HuH-7 (cell line): ENCODE measurements at regions not wholly inside any gene's neighbourhood (a gene's known extent, or its start where the extent isn't known, plus 50 kb on each side); places are given as distances from the start of the nearest gene placed in this dataset.

Experiments
- DNase-seq: peaks from one replicate; pipeline ENCODE4 v3.0.0; 2011; ENCODE audit warnings: low spot score

DNA sequence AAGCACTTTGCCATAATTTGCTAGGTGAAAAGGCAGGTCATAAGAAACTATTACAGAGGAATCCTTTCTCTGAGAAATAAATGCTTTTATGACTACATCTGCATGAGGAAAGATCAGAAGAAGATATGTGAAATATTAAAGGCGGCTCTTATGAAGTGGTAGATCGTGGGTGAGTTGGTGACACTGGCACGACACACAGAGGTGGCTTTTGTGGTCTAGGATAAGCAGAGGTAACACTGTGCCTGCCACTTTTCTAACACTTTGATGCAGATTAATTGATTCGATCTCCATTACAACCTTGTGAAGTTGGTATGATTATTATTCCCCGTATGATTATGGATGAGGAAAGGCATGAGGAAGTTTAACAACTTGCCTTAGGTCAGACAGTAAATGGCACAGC, 60.0 kb upstream of the ELK3 start:
- DNase-seq, result no peak

DNA sequence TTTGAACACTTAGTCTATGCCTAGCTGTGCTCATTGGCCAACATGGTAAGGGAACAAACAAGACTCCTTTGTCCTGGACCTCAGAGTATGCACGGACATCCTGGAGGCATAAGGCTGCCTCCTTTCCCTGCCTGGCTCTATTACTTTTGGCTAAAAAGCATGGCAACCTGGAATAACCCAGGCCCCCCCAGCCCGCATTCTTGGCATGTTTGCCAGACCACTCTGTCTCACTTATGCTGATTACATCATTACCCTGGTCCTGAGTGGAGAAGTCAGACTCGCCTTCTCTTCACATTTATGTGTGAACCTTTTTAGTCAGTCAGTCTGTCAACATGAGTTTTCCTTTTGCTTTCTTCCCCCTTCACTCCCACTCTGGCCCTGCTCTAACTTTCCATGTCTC, 58.0 kb upstream of the ELK3 start:
- no peak for DNase-seq

DNA sequence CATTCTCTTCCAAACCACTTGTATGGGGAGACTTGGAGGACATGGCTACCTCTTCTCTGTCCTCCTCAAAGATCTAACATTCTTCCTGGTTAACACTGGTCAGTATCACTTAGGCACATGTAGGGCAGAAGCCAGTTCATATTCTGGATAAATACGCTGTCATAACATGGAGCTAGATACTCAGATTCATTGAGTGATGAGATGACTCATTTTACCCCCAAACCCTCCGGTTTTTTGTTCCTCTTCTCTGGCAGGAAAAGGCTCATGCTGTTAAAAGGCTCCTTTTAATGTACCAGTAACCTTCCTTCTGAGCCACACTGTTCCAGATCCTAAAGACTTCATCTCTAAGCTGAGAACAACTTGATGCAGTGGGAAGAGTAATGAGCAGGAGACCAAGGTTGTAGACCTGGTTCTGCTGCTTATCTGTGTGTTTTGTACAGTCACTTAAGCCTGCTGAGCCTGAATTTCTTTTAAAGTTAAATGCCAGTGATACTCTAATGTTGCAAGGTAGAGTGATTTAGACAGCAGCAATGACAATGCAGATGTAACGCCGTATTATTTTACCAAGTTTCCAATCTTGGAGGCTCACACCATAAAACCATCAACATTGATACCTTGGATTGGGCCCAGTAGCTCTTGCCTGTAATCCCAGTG, 57.3 kb upstream of the ELK3 start:
- no peak for DNase-seq

DNA sequence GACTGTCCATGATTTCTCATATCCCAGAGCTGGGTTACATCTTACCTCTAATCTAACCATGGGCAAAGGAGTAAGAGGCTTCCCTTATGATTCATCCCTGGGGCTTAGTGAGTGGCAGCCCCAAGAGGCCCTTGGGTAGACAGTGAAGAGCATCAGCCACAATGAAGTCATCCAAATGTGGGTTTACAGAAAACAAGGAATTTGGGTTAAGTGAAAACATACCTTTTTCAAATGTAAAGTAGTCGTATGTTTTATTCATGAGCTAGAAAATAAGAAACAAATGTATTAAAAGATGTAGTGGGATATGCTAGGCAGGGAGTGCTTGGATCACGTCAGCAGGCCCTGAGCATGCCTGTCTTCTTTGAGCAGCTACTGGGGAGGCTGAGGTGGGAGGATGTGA, 54.0 kb upstream of the ELK3 start:
- DNase-seq, result no peak

DNA sequence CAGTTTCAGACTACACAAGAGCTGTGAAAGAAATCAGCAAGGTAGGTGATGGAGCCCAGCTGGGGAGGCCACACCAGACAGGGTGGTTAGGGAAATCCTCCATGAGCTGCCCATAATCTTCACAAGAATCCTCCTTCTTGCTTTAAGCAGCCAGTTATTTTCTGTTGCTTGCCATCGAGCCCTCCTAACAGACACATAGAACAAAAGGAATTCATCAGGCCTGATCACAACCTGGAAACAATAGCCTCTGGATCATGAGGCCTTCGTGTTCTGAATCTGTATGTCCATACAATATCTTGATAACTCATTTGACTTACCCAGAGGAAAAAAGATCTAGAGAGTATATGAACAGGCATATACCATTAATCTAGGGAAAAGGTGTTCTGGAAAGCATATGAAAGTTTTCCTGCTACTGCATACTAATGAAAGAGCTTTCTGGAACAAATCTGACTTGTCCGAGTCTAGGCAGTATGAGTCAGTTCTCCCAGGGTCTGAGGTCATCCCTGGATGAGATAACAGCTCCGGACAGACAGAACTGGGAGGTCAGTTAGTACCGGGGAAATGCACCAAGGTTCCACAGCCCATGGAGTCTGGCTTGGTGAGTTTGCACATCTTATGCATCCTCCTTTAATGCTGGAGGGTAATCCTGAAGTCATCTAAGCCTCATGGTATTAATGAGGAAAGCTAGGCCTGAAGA, 52.8 kb upstream of the ELK3 start:
- DNase-seq, result no peak

DNA sequence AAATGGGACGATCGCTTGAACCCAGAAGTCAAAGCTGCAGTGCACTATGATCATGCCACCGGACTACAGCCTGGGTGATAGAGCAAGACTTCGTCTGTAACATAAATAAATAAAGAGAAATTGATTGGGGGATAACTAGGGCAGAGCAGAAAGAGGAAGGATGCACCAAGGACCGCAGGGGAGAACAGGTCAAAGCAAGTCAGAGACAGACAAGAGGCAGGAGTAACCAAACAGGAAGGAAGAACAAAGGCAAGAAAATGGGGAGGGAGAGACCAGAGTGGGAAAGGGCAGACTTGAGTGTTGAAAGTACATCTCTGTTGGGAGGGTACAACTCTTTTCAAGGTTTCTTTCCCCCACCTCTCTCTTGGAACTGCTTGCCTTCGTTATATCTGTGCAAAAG, 50.8 kb upstream of the ELK3 start:
- no peak for DNase-seq

DNA sequence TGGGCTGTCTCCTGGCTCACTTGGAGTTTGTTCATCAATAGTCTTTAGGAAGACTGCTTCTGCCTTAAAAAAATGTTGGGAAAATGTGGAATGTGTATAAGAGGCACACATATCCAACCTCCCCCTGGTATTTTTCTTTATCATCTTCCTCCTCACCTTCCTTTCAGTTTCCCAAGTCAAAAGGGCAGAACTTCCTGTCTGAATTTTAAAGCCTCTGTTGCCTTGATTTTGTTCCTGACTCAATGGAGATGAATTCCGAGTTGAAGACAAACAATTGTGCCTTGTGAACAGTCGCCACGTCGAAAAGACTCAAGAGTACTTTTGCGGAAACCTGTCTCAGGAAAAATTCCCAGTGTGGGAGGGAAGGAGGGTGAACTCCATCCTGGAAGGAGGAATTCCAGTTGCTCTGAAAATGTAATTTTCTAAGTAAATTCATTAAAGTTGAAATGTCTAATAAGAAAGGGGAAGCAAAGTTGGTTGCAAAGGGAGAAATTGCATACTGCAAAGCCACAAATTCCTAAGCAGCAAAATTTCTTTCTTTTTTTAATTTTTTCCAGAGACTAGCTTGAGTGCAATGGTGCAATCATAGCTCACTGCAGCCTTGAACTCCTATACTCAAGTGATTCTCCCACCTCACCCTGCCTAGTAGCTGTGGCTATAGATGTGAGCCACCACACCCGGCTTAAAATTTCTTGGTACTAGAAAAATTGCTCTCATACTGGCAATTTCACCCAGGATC, 50.2 kb upstream of the ELK3 start:
- no peak for DNase-seq
